ENCODE measurements at regions not wholly inside any gene's neighbourhood (a gene's known extent, or its start where the extent isn't known, plus 50 kb on each side); places are given as distances from the start of the nearest gene placed in this dataset.

GRCh38 chr4:130110770-130111169, 1014.8 kb downstream of the C4orf33 start:
- TF ChIP-seq POLR2AphosphoS5 (IDR thresholded peaks at IDR 0.05; ENCODE audit: low read depth, low read length) = no peak
- no peak for TF ChIP-seq TAF1 (IDR thresholded peaks at IDR 0.05; ENCODE audit: low read depth, low read length)
- TF ChIP-seq PAX5 (IDR thresholded peaks at IDR 0.05; ENCODE audit: insufficient read depth, low read length, severe bottlenecking) = no peak

All from GM12891 (cell line).